Astrocyte (in vitro differentiated cells and primary cell): ENCODE measurements at regions not wholly inside any gene's neighbourhood (a gene's known extent, or its start where the extent isn't known, plus 50 kb on each side); places are given as distances from the start of the nearest gene placed in this dataset.
"Not testable (repeated sequence)": the region's sequence is repeated elsewhere in the genome, so short reads cannot be mapped to it uniquely, and the experiment has no call there.

Experiments
- CTCF ChIP-seq: IDR thresholded peaks from 2 replicates; pipeline ENCODE4 v1.5.1; 2011; ENCODE audit warnings: low read depth, mild to moderate bottlenecking, inconsistent platforms, low read length, moderate library complexity; ENCODE audit not compliant: insufficient read depth
- EZH2 ChIP-seq: IDR thresholded peaks from 2 replicates; pipeline ENCODE4 v1.6.1; 2012; ENCODE audit warnings: mild to moderate bottlenecking, low read length, inconsistent platforms; ENCODE audit not compliant: insufficient read depth

GRCh38 chr4:158120645-158121151 is 52.1 kb downstream of the GASK1B start:
- not testable (repeated sequence) for TF ChIP-seq CTCF, EZH2
